Activated CD4-positive, alpha-beta T cell treated with anti-CD3 and anti-CD28 coated beads, Interleukin-2, amount 10 ng/mL, durations not matched to agents 24 days and 14 days (primary cell): ENCODE measurements at regions not wholly inside any gene's neighbourhood (a gene's known extent, or its start where the extent isn't known, plus 50 kb on each side); places are given as distances from the start of the nearest gene placed in this dataset.

Experiments
- DNase-seq: peaks from one replicate; pipeline ENCODE4 v3.0.0; 2022
- H3K27ac Mint-ChIP-seq: one replicate; pipeline ENCODE4 v1.8.0; 2022; ENCODE audit warnings: mild to moderate bottlenecking, mixed read lengths
- H3K27me3 Mint-ChIP-seq: one replicate; pipeline ENCODE4 v1.8.0; 2022; ENCODE audit warnings: mixed read lengths
- H3K36me3 Mint-ChIP-seq: one replicate; pipeline ENCODE4 v1.8.0; 2022; ENCODE audit warnings: low read depth, mild to moderate bottlenecking, mixed read lengths
- H3K4me1 Mint-ChIP-seq: one replicate; pipeline ENCODE4 v1.8.0; 2021; ENCODE audit warnings: mixed read lengths
- H3K4me3 Mint-ChIP-seq: one replicate; pipeline ENCODE4 v1.8.0; 2022; ENCODE audit warnings: mild to moderate bottlenecking, moderate library complexity, mixed read lengths
- H3K9me3 Mint-ChIP-seq: one replicate; pipeline ENCODE4 v1.8.0; 2021; ENCODE audit warnings: mixed read lengths
- intact Hi-C: fragments of 100-400 bp; cut with micrococcal nuclease; formaldehyde crosslinking; loops from one replicate; pipeline ENCODE4 v1.15.1; 2023

DNA sequence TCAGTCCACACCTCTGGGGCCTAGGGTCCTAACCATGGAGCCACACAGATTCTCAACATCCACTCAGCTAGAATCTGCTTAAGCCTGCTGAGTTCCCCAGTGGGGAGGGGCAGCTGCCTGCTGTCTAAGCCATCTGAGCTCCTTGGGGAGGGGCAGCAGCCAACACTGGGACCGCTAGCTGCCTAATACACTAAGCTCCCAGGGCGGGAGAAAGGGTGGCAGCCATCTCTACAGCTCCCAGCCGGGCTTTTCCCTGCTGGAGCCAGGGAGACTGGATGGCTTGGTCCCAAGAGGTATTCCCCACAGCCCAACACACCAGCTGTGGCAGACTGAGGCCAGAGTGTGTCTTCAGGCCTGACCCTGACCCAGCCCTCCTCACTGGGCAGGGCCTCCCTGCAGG, 217.3 kb upstream of the TMEM45B start:
- Mint-ChIP-seq H3K36me3 (no peaks in the 10 kb centered on the region), H3K4me1 (no peaks in the 10 kb centered on the region), H3K4me3 (no peak overlapping the region), H3K27me3 (peaks cover 13% of the 10 kb centered on the region), H3K27ac (no peak overlapping the region), H3K9me3 (peaks cover 10% of the 10 kb centered on the region)
- DNase-seq, result no peak
- intact Hi-C loops, result no loop called here

DNA sequence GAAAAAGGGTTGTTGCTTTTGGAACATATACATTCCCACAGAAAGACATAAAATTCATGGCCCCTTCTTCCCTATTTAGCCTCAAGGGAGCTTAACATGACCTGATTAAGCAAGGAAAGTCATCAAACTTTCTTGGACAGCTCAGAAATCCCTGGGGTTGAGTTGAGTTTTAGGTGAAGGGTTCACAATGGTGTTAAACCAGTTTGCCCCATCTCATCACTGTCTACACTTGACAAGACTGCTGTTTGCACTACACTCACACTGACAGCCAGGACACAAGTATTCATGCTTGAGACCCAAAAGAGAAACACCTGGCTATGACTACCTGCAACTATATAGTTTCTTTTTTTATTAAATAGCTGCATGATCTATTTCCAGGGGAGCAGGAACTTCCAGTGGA, 209.8 kb upstream of the TMEM45B start:
- no peaks in the 10 kb centered on the region for H3K9me3 Mint-ChIP-seq
- no peak overlapping the region for H3K27ac Mint-ChIP-seq
- no peak for DNase-seq
- no peaks in the 10 kb centered on the region for H3K36me3 Mint-ChIP-seq
- intact Hi-C loops, result no loop called here
- peaks cover 8% of the 10 kb centered on the region for H3K27me3 Mint-ChIP-seq
- H3K4me1 Mint-ChIP-seq, result no peaks in the 10 kb centered on the region
- H3K4me3 Mint-ChIP-seq, result no peak overlapping the region

GRCh38 chr11:129608711-129609110, 206.9 kb upstream of the TMEM45B start:
- H3K9me3 Mint-ChIP-seq, result no peaks in the 10 kb centered on the region
- no peak overlapping the region for H3K27ac Mint-ChIP-seq
- no peaks in the 10 kb centered on the region for H3K36me3 Mint-ChIP-seq
- intact Hi-C loops, result no loop called here
- H3K4me1 Mint-ChIP-seq, result no peaks in the 10 kb centered on the region
- no peaks in the 10 kb centered on the region for H3K27me3 Mint-ChIP-seq
- no peak overlapping the region for H3K4me3 Mint-ChIP-seq
- DNase-seq, result no peak

DNA sequence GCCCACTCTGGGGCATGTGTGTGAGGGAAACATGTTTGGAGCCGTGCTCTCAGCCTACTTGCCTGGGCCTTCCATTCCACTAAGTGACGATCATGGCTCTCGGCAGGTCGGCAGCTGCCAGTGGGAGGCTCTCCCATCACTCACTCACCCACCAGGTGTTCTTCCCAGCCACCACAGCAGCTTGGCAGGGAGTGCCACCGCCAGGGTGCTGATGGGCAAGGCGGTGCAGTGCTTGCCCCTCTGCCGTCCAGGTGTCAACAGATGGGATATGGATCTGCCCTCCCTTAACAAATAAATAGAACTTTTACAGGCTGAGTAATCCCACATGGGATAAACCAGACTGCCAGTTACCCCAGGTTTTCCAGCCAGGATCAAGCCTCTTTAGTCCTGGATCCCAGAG, 205.5 kb upstream of the TMEM45B start:
- Mint-ChIP-seq H3K27me3 (no peaks in the 10 kb centered on the region), H3K9me3 (no peaks in the 10 kb centered on the region), H3K4me3 (no peak overlapping the region), H3K4me1 (no peaks in the 10 kb centered on the region), H3K36me3 (no peaks in the 10 kb centered on the region), H3K27ac (no peak overlapping the region)
- intact Hi-C loops, result no loop called here
- DNase-seq, result no peak

DNA sequence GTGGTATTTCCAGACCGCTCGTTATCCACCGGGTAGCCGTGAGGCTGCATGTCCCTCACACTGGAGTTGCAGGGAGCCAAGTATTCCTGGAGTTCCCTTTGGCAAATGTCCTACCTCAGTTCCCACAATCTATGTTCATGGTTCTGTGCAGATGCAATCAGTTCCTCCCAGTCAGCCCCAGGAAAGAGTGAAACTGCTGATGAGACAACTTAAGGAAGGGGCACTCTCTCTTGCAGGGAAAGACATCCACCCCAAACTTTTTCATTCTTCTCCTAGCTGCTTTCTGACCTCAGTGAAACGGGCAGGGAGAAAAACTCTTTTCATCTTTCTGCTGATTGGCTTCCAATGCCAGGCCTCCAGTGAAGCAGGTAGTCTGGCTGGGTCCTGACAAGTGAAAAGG, 205.1 kb upstream of the TMEM45B start:
- no peaks in the 10 kb centered on the region for H3K27me3 Mint-ChIP-seq
- intact Hi-C loops, result no loop called here
- no peaks in the 10 kb centered on the region for H3K36me3 Mint-ChIP-seq
- H3K4me3 Mint-ChIP-seq, result no peak overlapping the region
- H3K4me1 Mint-ChIP-seq, result no peaks in the 10 kb centered on the region
- no peak overlapping the region for H3K27ac Mint-ChIP-seq
- H3K9me3 Mint-ChIP-seq, result no peaks in the 10 kb centered on the region
- no peak for DNase-seq

- Mint-ChIP-seq H3K9me3 (no peaks in the 10 kb centered on the region), H3K36me3 (no peaks in the 10 kb centered on the region), H3K4me1 (no peaks in the 10 kb centered on the region), H3K4me3 (no peak overlapping the region), H3K27me3 (no peaks in the 10 kb centered on the region), H3K27ac (no peak overlapping the region)
- intact Hi-C loops, result no loop called here
- no peak for DNase-seq
Observed at GRCh38 chr11:129611661-129612446, 203.8 kb upstream of the TMEM45B start.

DNA sequence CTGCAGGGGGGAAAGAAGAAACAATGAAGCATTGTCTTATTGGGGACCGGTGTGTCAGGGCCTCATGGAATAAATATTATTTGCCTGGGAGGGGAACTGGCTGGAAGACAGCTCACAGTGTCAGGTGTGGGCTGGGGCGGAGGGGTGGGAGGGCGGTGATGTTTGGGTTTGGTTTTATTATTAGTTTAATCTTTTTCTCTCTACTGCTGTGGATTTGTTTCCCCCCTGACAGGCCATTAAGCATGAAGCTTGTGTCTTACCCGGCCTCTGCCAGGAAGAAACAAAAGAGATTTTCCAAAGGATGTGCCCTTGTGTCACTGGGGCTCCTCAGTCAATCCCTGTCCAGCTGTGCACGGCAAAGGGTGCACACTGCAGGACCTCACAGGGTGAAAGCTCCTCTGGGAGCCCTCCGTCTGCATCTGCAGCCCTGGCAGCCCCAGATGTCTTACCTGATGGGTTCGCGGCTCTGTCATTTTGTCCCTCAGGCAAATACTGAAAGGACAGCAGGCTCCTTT, 203.1 kb upstream of the TMEM45B start:
- Mint-ChIP-seq H3K27ac (no peak overlapping the region), H3K36me3 (no peaks in the 10 kb centered on the region), H3K9me3 (no peaks in the 10 kb centered on the region), H3K4me1 (no peaks in the 10 kb centered on the region), H3K4me3 (no peak overlapping the region), H3K27me3 (peaks cover 2% of the 10 kb centered on the region)
- DNase-seq, result no peak
- intact Hi-C loops, result no loop called here

DNA sequence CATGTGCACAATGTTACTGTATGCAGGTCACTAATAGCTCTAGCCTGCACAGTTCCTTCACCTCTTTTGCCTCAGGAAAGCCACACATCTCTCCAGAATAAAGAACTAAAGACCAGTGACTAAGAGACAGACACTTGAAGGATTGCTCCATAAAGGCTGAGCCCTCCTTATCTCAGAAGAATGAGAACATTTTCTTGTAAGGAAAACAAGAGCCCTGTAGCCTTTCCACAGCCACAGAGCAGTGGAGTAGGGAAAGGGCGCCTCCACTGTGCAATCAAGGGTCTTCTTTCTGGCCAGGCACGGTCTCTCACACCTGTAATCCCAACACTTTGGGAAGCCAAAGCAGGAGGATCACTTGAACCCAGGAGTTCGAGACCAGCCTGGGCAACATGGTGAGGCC, 202.6 kb upstream of the TMEM45B start:
- intact Hi-C loops, result no loop called here
- DNase-seq, result no peak
- H3K4me1 Mint-ChIP-seq, result no peaks in the 10 kb centered on the region
- no peaks in the 10 kb centered on the region for H3K36me3 Mint-ChIP-seq
- H3K27me3 Mint-ChIP-seq, result peaks cover 2% of the 10 kb centered on the region
- H3K4me3 Mint-ChIP-seq, result no peak overlapping the region
- no peaks in the 10 kb centered on the region for H3K9me3 Mint-ChIP-seq
- H3K27ac Mint-ChIP-seq, result no peak overlapping the region

DNA sequence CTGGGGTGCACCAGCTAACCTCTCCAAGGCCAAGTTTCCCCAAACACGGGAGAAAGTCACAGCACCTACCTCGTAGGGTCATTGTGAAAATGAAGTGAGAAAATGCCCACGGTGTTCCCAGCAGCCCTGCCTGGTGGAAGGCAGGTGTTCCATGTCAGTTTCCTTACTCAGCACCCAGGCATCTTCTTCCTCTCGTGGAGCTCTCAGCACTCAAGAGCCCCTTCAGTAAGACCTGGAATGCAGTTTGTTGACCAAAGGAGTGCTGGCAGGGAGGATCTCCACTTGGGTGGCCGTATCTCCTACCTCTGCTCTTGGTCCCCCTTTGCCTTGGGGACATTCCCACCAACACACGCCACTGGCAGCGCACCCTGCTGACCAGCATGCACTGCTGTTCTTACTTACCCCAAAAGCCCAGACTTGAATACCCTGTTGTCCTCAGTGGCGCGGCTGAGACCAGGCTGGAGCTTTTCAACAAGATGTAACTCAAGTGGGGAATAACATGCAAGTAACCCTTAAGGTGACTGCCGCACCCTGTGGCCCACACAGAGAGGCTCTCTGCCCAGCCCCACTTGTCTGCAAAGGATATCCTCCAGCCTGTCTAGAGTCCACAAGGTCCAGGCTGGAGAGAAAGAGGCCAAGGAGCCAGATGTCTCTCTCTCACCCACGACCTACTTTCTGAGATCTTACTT, 201.2 kb upstream of the TMEM45B start:
- no peaks in the 10 kb centered on the region for H3K36me3 Mint-ChIP-seq
- no peaks in the 10 kb centered on the region for H3K9me3 Mint-ChIP-seq
- H3K27ac Mint-ChIP-seq, result no peak overlapping the region
- no peaks in the 10 kb centered on the region for H3K4me1 Mint-ChIP-seq
- intact Hi-C loops, result no loop called here
- no peak overlapping the region for H3K4me3 Mint-ChIP-seq
- peaks cover 4% of the 10 kb centered on the region for H3K27me3 Mint-ChIP-seq
- no peak for DNase-seq

DNA sequence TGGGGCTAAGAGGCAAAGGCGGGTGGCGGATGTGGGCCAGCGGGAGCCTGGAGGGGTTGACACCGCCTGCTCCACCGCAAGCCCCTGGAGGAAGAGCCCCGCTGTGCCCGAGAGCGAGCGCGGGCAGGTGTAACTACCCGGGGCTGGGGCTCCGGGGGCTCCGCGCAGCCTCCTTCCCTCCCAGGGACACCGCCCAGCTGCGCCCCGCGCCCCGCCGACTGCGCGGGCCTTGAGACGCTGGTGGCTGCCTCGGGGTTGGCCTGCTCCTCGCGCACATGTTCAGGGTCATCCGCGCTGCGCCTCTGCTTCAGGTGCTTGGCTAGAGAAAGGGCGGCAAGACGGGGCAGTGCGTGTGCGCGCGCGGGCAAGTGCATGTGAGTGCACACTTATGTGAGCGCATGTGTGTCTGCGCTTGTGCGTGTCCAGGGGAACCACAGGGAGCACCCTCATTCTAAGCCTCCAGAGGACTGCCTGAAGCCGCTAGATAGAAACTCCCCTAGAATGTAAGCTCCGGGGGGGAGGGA, 197.5 kb upstream of the TMEM45B start:
- DNase-seq, result no peak
- Mint-ChIP-seq H3K27ac (no peak overlapping the region), H3K36me3 (no peaks in the 10 kb centered on the region), H3K4me3 (no peak overlapping the region), H3K4me1 (no peaks in the 10 kb centered on the region), H3K9me3 (no peaks in the 10 kb centered on the region), H3K27me3 (peaks cover 4% of the 10 kb centered on the region)
- intact Hi-C loops, result no loop called here

DNA sequence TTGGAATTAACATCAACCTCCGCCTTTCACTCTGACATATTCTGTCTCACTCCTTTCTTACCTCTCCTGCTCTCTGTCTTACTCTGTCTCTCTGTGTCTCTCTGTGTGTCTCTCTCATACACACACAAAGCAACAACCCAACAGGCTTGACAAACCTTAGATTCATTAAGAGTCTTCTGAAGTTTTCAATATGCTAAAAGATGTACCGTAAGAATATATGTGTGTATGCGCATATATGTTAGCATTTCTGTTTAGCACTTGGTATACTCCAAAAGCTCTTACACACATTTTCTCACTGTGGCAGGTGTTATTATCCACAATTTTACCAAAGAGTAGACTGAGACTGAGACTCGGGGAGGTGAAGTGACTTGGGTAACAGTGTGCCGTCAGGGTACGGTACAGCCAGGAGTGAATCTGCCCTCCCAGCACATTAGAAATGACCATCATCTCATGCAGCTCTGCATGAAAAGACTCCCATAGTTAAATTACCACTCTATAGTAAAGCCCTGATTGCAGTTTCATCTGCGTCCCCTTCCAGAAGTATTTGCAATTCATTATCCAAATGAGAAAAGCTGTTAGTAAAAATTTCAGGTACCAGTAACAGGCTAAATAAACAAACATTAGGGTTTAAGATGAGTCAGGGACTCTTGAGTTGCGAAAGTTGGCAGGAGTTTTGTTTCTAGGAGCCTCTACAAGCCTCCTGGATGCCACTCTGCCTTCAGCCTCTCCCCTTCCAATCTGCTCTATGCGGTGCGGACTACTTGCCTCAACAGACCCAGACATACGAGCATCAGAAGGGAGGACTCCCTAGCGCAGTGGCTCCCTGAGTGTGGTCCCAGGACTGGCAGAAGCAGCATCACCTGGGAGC, 195.2 kb upstream of the TMEM45B start:
- Mint-ChIP-seq H3K4me3 (no peak overlapping the region), H3K4me1 (no peaks in the 10 kb centered on the region), H3K27ac (no peak overlapping the region), H3K9me3 (no peaks in the 10 kb centered on the region), H3K36me3 (no peaks in the 10 kb centered on the region), H3K27me3 (peaks cover 4% of the 10 kb centered on the region)
- no peak for DNase-seq
- intact Hi-C loops, result no loop called here

DNA sequence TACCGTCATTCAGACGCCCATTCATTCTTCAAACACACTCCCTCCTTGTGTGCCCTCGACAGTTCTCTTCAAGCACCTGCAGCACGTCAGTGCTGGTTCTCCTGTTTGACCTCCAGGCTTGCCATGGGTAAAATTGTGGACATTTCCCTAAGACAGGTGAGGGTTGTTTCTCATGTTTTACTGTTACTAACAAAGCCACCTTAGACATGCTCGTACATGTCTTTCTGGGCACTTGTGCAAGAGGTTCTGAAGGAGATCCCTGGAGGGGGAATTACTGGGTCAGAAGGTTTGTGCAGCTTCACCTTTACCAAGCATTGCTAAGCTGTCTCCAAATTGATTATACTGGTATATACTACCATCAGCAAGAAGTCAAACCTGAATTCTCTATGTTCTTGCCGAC, 189.7 kb upstream of the TMEM45B start:
- no peak overlapping the region for H3K4me3 Mint-ChIP-seq
- peaks cover 11% of the 10 kb centered on the region for H3K9me3 Mint-ChIP-seq
- no peaks in the 10 kb centered on the region for H3K4me1 Mint-ChIP-seq
- no peaks in the 10 kb centered on the region for H3K36me3 Mint-ChIP-seq
- H3K27ac Mint-ChIP-seq, result no peak overlapping the region
- intact Hi-C loops, result no loop called here
- DNase-seq, result no peak
- no peaks in the 10 kb centered on the region for H3K27me3 Mint-ChIP-seq

DNA sequence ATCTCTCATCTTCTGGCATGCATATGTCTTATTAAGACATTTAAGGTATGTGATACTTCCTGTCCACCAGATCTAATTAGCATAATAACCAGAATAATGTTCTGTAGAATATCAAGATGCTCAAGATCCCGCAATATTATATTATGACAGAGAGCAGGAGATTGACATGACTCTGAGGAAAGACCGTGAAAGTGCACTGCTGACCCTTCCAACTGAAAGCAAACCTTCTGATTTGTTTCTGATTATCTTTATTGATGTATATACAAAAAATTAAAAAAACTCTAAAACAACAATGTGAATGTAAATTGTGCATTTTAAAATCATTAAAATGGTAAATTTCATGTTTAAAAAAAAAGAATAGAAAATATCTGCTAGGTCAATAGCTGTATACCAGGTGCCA, 184.4 kb upstream of the TMEM45B start:
- Mint-ChIP-seq H3K9me3 (peaks cover 11% of the 10 kb centered on the region), H3K27ac (no peak overlapping the region), H3K4me3 (no peak overlapping the region), H3K27me3 (no peaks in the 10 kb centered on the region), H3K4me1 (peaks cover 3% of the 10 kb centered on the region), H3K36me3 (no peaks in the 10 kb centered on the region)
- no peak for DNase-seq
- intact Hi-C loops, result loop anchor here (10.0 kb wide), 2 partner anchors 1106 to 1576 kb away; no protein-coding TSS in a partner anchor
